H1 (cell line): ENCODE measurements at regions not wholly inside any gene's neighbourhood (a gene's known extent, or its start where the extent isn't known, plus 50 kb on each side); places are given as distances from the start of the nearest gene placed in this dataset.

Experiments
- CTCF ChIA-PET: fragments of 300-600 bp; sonication (Branson Sonifier 250); formaldehyde crosslinking; loops from one replicate; lab custom pipeline; 2021; ENCODE audit not compliant: partially characterized antibody; lab: Charles Lee
- POLR2A ChIA-PET: fragments of 300-600 bp; sonication (Branson Sonifier 250); formaldehyde crosslinking; loops from one replicate; lab custom pipeline; 2021; ENCODE audit warnings: inconsistent platforms; ENCODE audit not compliant: partially characterized antibody; lab: Charles Lee
- DNase-seq, 2 experiments: peaks; one replicate each; pipeline versions ENCODE4 v3.0.0 to v3.0.0-alpha.2; 2010 to 2022; ENCODE audit warnings: low spot score in 2 of 2, low read depth in 1 of 2, mixed read lengths in 1 of 2
- FAIRE-seq: peaks from 2 replicates; lab custom pipeline; 2011; peaks lifted over from hg19 to GRCh38; lab: Jason Lieb, UNC
- H2AFZ ChIP-seq: 2 replicates; pipeline ENCODE4 v1.8.1; 2012; ENCODE audit warnings: low read length, inconsistent platforms
- H2AK5ac ChIP-seq: 2 replicates; pipeline ENCODE4 v1.6.1; 2013; ENCODE audit warnings: low read depth, low read length
- H2BK120ac ChIP-seq: replicated peaks from 2 replicates; pipeline ENCODE3; 2013; ENCODE audit warnings: low read depth, low read length, inconsistent platforms
- H2BK12ac ChIP-seq: 2 replicates; pipeline ENCODE4 v1.6.1; 2013; ENCODE audit warnings: low read depth, low read length
- H2BK15ac ChIP-seq: 2 replicates; pipeline ENCODE4 v1.6.1; 2013; ENCODE audit warnings: low read length
- H2BK20ac ChIP-seq: 2 replicates; pipeline ENCODE4 v1.6.1; 2013; ENCODE audit warnings: low read length
- H2BK5ac ChIP-seq: 2 replicates; pipeline ENCODE4 v1.6.1; 2013; ENCODE audit warnings: low read depth, low read length
- H3K14ac ChIP-seq: 2 replicates; pipeline ENCODE4 v1.6.1; 2013; ENCODE audit warnings: inconsistent platforms; ENCODE audit not compliant: insufficient read length
- H3K18ac ChIP-seq: 2 replicates; pipeline ENCODE4 v1.6.1; 2013; ENCODE audit warnings: low read length; ENCODE audit errors: extremely low read depth
- H3K23ac ChIP-seq: 2 replicates; pipeline ENCODE4 v1.6.1; 2013; ENCODE audit warnings: inconsistent platforms; ENCODE audit not compliant: insufficient read length
- H3K23me2 ChIP-seq: 2 replicates; pipeline ENCODE4 v1.6.1; 2013; ENCODE audit warnings: low read depth, low read length
- H3K27ac ChIP-seq: 2 replicates; pipeline ENCODE4 v1.6.1; 2011; ENCODE audit warnings: low read depth, low read length, inconsistent platforms
- H3K27me3 ChIP-seq, 4 experiments: replicated peaks in 1 of 4; 1 replicate in 1 of 4; 2 replicates in 3 of 4; pipeline versions ENCODE4 v1.6.1 to v1.8.1; 2011 to 2013; ENCODE audit warnings: low read length in 3 of 4, mild to moderate bottlenecking in 3 of 4, inconsistent platforms in 2 of 4, mixed read lengths in 2 of 4, moderate library complexity in 1 of 4; ENCODE audit not compliant: control insufficient read depth in 3 of 4, insufficient read depth in 3 of 4; ENCODE audit errors: extremely low read depth in 1 of 4
- H3K36me3 ChIP-seq, 4 experiments: 2 replicates each; pipeline versions ENCODE4 v1.6.1 to v1.8.1; 2011 to 2013; ENCODE audit warnings: mild to moderate bottlenecking in 4 of 4, low read length in 3 of 4, moderate library complexity in 2 of 4, control low read depth in 1 of 4, inconsistent platforms in 1 of 4; ENCODE audit not compliant: insufficient read depth in 4 of 4, control insufficient read depth in 2 of 4
- H3K4ac ChIP-seq: replicated peaks from 2 replicates; pipeline ENCODE3; 2013; ENCODE audit warnings: low read length, low read depth, mixed read lengths, inconsistent platforms; ENCODE audit not compliant: insufficient read length
- H3K4me1 ChIP-seq, 4 experiments: replicated peaks in 1 of 4; 1 replicate in 1 of 4; 2 replicates in 3 of 4; pipeline versions ENCODE4 v1.6.1 to v1.8.1; 2011 to 2013; ENCODE audit warnings: low read length in 3 of 4, inconsistent platforms in 2 of 4, mixed read lengths in 1 of 4; ENCODE audit not compliant: insufficient read depth in 4 of 4, control insufficient read depth in 3 of 4
- H3K4me2 ChIP-seq, 2 experiments: 2 replicates each; pipeline versions ENCODE4 v1.6.1 to v1.8.1; 2011 to 2013; ENCODE audit warnings: low read depth in 2 of 2, low read length in 2 of 2, control low read depth in 1 of 2, inconsistent platforms in 1 of 2, mild to moderate bottlenecking in 1 of 2; ENCODE audit not compliant: insufficient read depth in 1 of 2
- H3K4me3 ChIP-seq, 4 experiments: fragments of 200-600, 300-600 bp in 1 of 4; sonication (generic), shearing (Covaris generic), sonication (Bioruptor Twin) in 1 of 4; 2 replicates each; pipeline versions ENCODE4 v1.5.1 to v1.8.1; 2011 to 2016; ENCODE audit warnings: low read length in 4 of 4, low read depth in 3 of 4, control low read depth in 2 of 4, inconsistent platforms in 2 of 4, mild to moderate bottlenecking in 2 of 4, mixed read lengths in 1 of 4, moderate library complexity in 1 of 4; ENCODE audit not compliant: insufficient read depth in 2 of 4; ENCODE audit errors: extremely low read depth in 1 of 4
- H3K56ac ChIP-seq: replicated peaks from 2 replicates; pipeline ENCODE3; 2013; ENCODE audit warnings: low read depth, mild to moderate bottlenecking, mixed read lengths, low read length, inconsistent platforms; ENCODE audit not compliant: insufficient read length
- H3K79me1 ChIP-seq: 2 replicates; pipeline ENCODE4 v1.6.1; 2013; ENCODE audit warnings: low read depth, low read length, control low read depth
- H3K79me2 ChIP-seq, 2 experiments: 2 replicates each; pipeline versions ENCODE4 v1.6.1 to v1.8.1; 2012 to 2013; ENCODE audit warnings: low read length in 2 of 2, mild to moderate bottlenecking in 2 of 2, inconsistent platforms in 1 of 2; ENCODE audit not compliant: insufficient read depth in 2 of 2, control insufficient read depth in 1 of 2
- H3K9ac ChIP-seq, 4 experiments: replicated peaks in 1 of 4; 1 replicate in 1 of 4; 2 replicates in 3 of 4; pipeline versions ENCODE4 v1.6.1 to v1.8.1; 2011 to 2013; ENCODE audit warnings: low read depth in 3 of 4, low read length in 3 of 4, control low read depth in 2 of 4, mild to moderate bottlenecking in 2 of 4, moderate library complexity in 2 of 4, inconsistent platforms in 1 of 4; ENCODE audit errors: extremely low read depth in 1 of 4
- H3K9me3 ChIP-seq, 2 experiments: 2 replicates each; pipeline versions ENCODE4 v1.6.1 to v1.8.1; 2012 to 2013; ENCODE audit warnings: mild to moderate bottlenecking in 2 of 2, moderate library complexity in 2 of 2, control low read depth in 1 of 2, inconsistent platforms in 1 of 2, low read depth in 1 of 2, low read length in 1 of 2, mixed read lengths in 1 of 2; ENCODE audit not compliant: insufficient read depth in 2 of 2
- H4K20me1 ChIP-seq, 2 experiments: replicated peaks in 1 of 2; 2 replicates each; pipeline versions ENCODE3 to v1.8.1; 2011 to 2013; ENCODE audit warnings: inconsistent platforms in 2 of 2, low read length in 2 of 2, mild to moderate bottlenecking in 1 of 2; ENCODE audit not compliant: insufficient read depth in 2 of 2, control insufficient read depth in 1 of 2
- H4K5ac ChIP-seq: 2 replicates; pipeline ENCODE4 v1.6.1; 2013; ENCODE audit warnings: low read length, low read depth, mixed read lengths, inconsistent platforms; ENCODE audit not compliant: insufficient read length
- H4K8ac ChIP-seq: 2 replicates; pipeline ENCODE4 v1.8.0; 2013; ENCODE audit warnings: mild to moderate bottlenecking, moderate library complexity, low read length, inconsistent platforms; ENCODE audit not compliant: insufficient read depth; ENCODE audit errors: extremely low read depth
- H4K91ac ChIP-seq: replicated peaks from 2 replicates; pipeline ENCODE3; 2013; ENCODE audit warnings: low read length, mixed read lengths, inconsistent platforms; ENCODE audit not compliant: insufficient read length
- ATF2 ChIP-seq: IDR thresholded peaks from 2 replicates; pipeline ENCODE4 v1.6.1; 2012; ENCODE audit warnings: low read length, inconsistent platforms
- CBX8 ChIP-seq: fragments of 300-800, 300-1000 bp; sonication (generic); IDR thresholded peaks from 2 replicates; pipeline ENCODE4 v1.7.1; 2016; ENCODE audit warnings: low read depth, low read length, borderline replicate concordance
- HDAC2 ChIP-seq, 2 experiments: fragments of 300-600 bp in 1 of 2; sonication (generic) in 1 of 2; IDR thresholded peaks; 2 replicates each; pipeline ENCODE4 v1.6.1; 2011 to 2012; ENCODE audit warnings: low read depth in 2 of 2, low read length in 2 of 2, mild to moderate bottlenecking in 2 of 2, moderate library complexity in 2 of 2, borderline replicate concordance in 1 of 2, inconsistent platforms in 1 of 2
- PHF8 ChIP-seq: fragments of 200-600 bp; sonication (generic); conservative IDR thresholded peaks from 2 replicates; pipeline ENCODE4 v1.7.1; 2012; ENCODE audit warnings: low read depth, mild to moderate bottlenecking, inconsistent platforms, low read length, moderate library complexity
- TCF12 ChIP-seq: IDR thresholded peaks from 2 replicates; pipeline ENCODE4 v1.6.1; 2011; ENCODE audit warnings: low read depth, mild to moderate bottlenecking, low read length
- WGBS, 2 experiments: shearing (Covaris generic) in 1 of 2; methylation state at CpG; one replicate each; pipeline versions ENCODE4 v1.1.6 to v1.1.7; 2013 to 2015; ENCODE audit warnings: low lambda C conversion rate in 2 of 2, mixed read lengths in 2 of 2, inconsistent platforms in 1 of 2, low coverage in 1 of 2, missing lambda C conversion rate in 1 of 2; ENCODE audit not compliant: insufficient replicate concordance in 2 of 2, insufficient coverage in 1 of 2, insufficient read length in 1 of 2; ENCODE audit errors: extremely low coverage in 1 of 2, missing lambda C conversion rate in 1 of 2; 5-methylcytosine and 5-hydroxymethylcytosine counted together

GRCh38 chr1:30450148-30450817 is 273.1 kb downstream of the MATN1 start:
- FAIRE-seq: no peak
- Histone ChIP-seq H4K20me1 (no peaks in the 10 kb centered on the region), H3K4ac (no peak overlapping the region), H3K27me3 (no peaks in the 10 kb centered on the region), H3K56ac (no peak overlapping the region), H2BK20ac (no peak overlapping the region), H2AFZ (no peak overlapping the region), H3K14ac (no peak overlapping the region), H3K4me1 (no peaks in the 10 kb centered on the region; a peak in 1 of 7 replicates), H3K4me2 (no peak overlapping the region), H4K5ac (no peak overlapping the region), H2AK5ac (no peak overlapping the region), H3K79me2 (no peaks in the 10 kb centered on the region), H2BK15ac (no peak overlapping the region), H4K91ac (no peak overlapping the region), H2BK12ac (no peak overlapping the region), H3K23me2 (no peaks in the 10 kb centered on the region), H3K79me1 (no peaks in the 10 kb centered on the region), H3K9ac (no peak overlapping the region), H2BK120ac (no peak overlapping the region), H3K18ac (no peak overlapping the region), H3K23ac (no peak overlapping the region), H2BK5ac (no peak overlapping the region), H3K27ac (no peak overlapping the region), H3K36me3 (no peaks in the 10 kb centered on the region), H3K9me3 (no peaks in the 10 kb centered on the region), H3K4me3 (no peak overlapping the region), H4K8ac (no peak overlapping the region)
- ChIA-PET CTCF (interaction anchor here (1.0 to 1.7 kb wide), 5 partner anchors 11 to 210 kb away, joined by 3 to 7 read pairs (median 3); no protein-coding TSS in a partner anchor), POLR2A (no interaction called here)
- 84% methylated on average over 7 of the region's 7 CpGs; no CpG with 5 or more reads in 1 of the 2 experiments for WGBS, 2 experiments
- peak in 1 of 2 experiments; percentile 11 for DNase-seq
- TF ChIP-seq PHF8 (no peak), CBX8 (no peak), HDAC2 (IDR thresholded peaks at IDR 0.05; ENCODE audit: borderline replicate concordance in 1 of 2, low read depth in 2 of 2, low read length in 2 of 2) (no peak), ATF2 (no peak), TCF12 (no peak)
